H1 (cell line): ENCODE measurements at regions not wholly inside any gene's neighbourhood (a gene's known extent, or its start where the extent isn't known, plus 50 kb on each side); places are given as distances from the start of the nearest gene placed in this dataset.

Experiments
- CTCF ChIA-PET: fragments of 300-600 bp; sonication (Branson Sonifier 250); formaldehyde crosslinking; loops from one replicate; lab custom pipeline; 2021; ENCODE audit not compliant: partially characterized antibody; lab: Charles Lee
- POLR2A ChIA-PET: fragments of 300-600 bp; sonication (Branson Sonifier 250); formaldehyde crosslinking; loops from one replicate; lab custom pipeline; 2021; ENCODE audit warnings: inconsistent platforms; ENCODE audit not compliant: partially characterized antibody; lab: Charles Lee
- DNase-seq, 2 experiments: peaks; one replicate each; pipeline versions ENCODE4 v3.0.0 to v3.0.0-alpha.2; 2010 to 2022; ENCODE audit warnings: low spot score in 2 of 2, low read depth in 1 of 2, mixed read lengths in 1 of 2
- FAIRE-seq: peaks from 2 replicates; lab custom pipeline; 2011; peaks lifted over from hg19 to GRCh38; lab: Jason Lieb, UNC
- H2AFZ ChIP-seq: 2 replicates; pipeline ENCODE4 v1.8.1; 2012; ENCODE audit warnings: low read length, inconsistent platforms
- H2AK5ac ChIP-seq: 2 replicates; pipeline ENCODE4 v1.6.1; 2013; ENCODE audit warnings: low read depth, low read length
- H2BK120ac ChIP-seq: replicated peaks from 2 replicates; pipeline ENCODE3; 2013; ENCODE audit warnings: low read depth, low read length, inconsistent platforms
- H2BK12ac ChIP-seq: 2 replicates; pipeline ENCODE4 v1.6.1; 2013; ENCODE audit warnings: low read depth, low read length
- H2BK15ac ChIP-seq: 2 replicates; pipeline ENCODE4 v1.6.1; 2013; ENCODE audit warnings: low read length
- H2BK20ac ChIP-seq: 2 replicates; pipeline ENCODE4 v1.6.1; 2013; ENCODE audit warnings: low read length
- H2BK5ac ChIP-seq: 2 replicates; pipeline ENCODE4 v1.6.1; 2013; ENCODE audit warnings: low read depth, low read length
- H3K14ac ChIP-seq: 2 replicates; pipeline ENCODE4 v1.6.1; 2013; ENCODE audit warnings: inconsistent platforms; ENCODE audit not compliant: insufficient read length
- H3K18ac ChIP-seq: 2 replicates; pipeline ENCODE4 v1.6.1; 2013; ENCODE audit warnings: low read length; ENCODE audit errors: extremely low read depth
- H3K23ac ChIP-seq: 2 replicates; pipeline ENCODE4 v1.6.1; 2013; ENCODE audit warnings: inconsistent platforms; ENCODE audit not compliant: insufficient read length
- H3K23me2 ChIP-seq: 2 replicates; pipeline ENCODE4 v1.6.1; 2013; ENCODE audit warnings: low read depth, low read length
- H3K27ac ChIP-seq: 2 replicates; pipeline ENCODE4 v1.6.1; 2011; ENCODE audit warnings: low read depth, low read length, inconsistent platforms
- H3K27me3 ChIP-seq, 4 experiments: replicated peaks in 1 of 4; 1 replicate in 1 of 4; 2 replicates in 3 of 4; pipeline versions ENCODE4 v1.6.1 to v1.8.1; 2011 to 2013; ENCODE audit warnings: low read length in 3 of 4, mild to moderate bottlenecking in 3 of 4, inconsistent platforms in 2 of 4, mixed read lengths in 2 of 4, moderate library complexity in 1 of 4; ENCODE audit not compliant: control insufficient read depth in 3 of 4, insufficient read depth in 3 of 4; ENCODE audit errors: extremely low read depth in 1 of 4
- H3K36me3 ChIP-seq, 4 experiments: 2 replicates each; pipeline versions ENCODE4 v1.6.1 to v1.8.1; 2011 to 2013; ENCODE audit warnings: mild to moderate bottlenecking in 4 of 4, low read length in 3 of 4, moderate library complexity in 2 of 4, control low read depth in 1 of 4, inconsistent platforms in 1 of 4; ENCODE audit not compliant: insufficient read depth in 4 of 4, control insufficient read depth in 2 of 4
- H3K4ac ChIP-seq: replicated peaks from 2 replicates; pipeline ENCODE3; 2013; ENCODE audit warnings: low read length, low read depth, mixed read lengths, inconsistent platforms; ENCODE audit not compliant: insufficient read length
- H3K4me1 ChIP-seq, 4 experiments: replicated peaks in 1 of 4; 1 replicate in 1 of 4; 2 replicates in 3 of 4; pipeline versions ENCODE4 v1.6.1 to v1.8.1; 2011 to 2013; ENCODE audit warnings: low read length in 3 of 4, inconsistent platforms in 2 of 4, mixed read lengths in 1 of 4; ENCODE audit not compliant: insufficient read depth in 4 of 4, control insufficient read depth in 3 of 4
- H3K4me2 ChIP-seq, 2 experiments: 2 replicates each; pipeline versions ENCODE4 v1.6.1 to v1.8.1; 2011 to 2013; ENCODE audit warnings: low read depth in 2 of 2, low read length in 2 of 2, control low read depth in 1 of 2, inconsistent platforms in 1 of 2, mild to moderate bottlenecking in 1 of 2; ENCODE audit not compliant: insufficient read depth in 1 of 2
- H3K4me3 ChIP-seq, 4 experiments: fragments of 200-600, 300-600 bp in 1 of 4; sonication (generic), shearing (Covaris generic), sonication (Bioruptor Twin) in 1 of 4; 2 replicates each; pipeline versions ENCODE4 v1.5.1 to v1.8.1; 2011 to 2016; ENCODE audit warnings: low read length in 4 of 4, low read depth in 3 of 4, control low read depth in 2 of 4, inconsistent platforms in 2 of 4, mild to moderate bottlenecking in 2 of 4, mixed read lengths in 1 of 4, moderate library complexity in 1 of 4; ENCODE audit not compliant: insufficient read depth in 2 of 4; ENCODE audit errors: extremely low read depth in 1 of 4
- H3K56ac ChIP-seq: replicated peaks from 2 replicates; pipeline ENCODE3; 2013; ENCODE audit warnings: low read depth, mild to moderate bottlenecking, mixed read lengths, low read length, inconsistent platforms; ENCODE audit not compliant: insufficient read length
- H3K79me1 ChIP-seq: 2 replicates; pipeline ENCODE4 v1.6.1; 2013; ENCODE audit warnings: low read depth, low read length, control low read depth
- H3K79me2 ChIP-seq, 2 experiments: 2 replicates each; pipeline versions ENCODE4 v1.6.1 to v1.8.1; 2012 to 2013; ENCODE audit warnings: low read length in 2 of 2, mild to moderate bottlenecking in 2 of 2, inconsistent platforms in 1 of 2; ENCODE audit not compliant: insufficient read depth in 2 of 2, control insufficient read depth in 1 of 2
- H3K9ac ChIP-seq, 4 experiments: replicated peaks in 1 of 4; 1 replicate in 1 of 4; 2 replicates in 3 of 4; pipeline versions ENCODE4 v1.6.1 to v1.8.1; 2011 to 2013; ENCODE audit warnings: low read depth in 3 of 4, low read length in 3 of 4, control low read depth in 2 of 4, mild to moderate bottlenecking in 2 of 4, moderate library complexity in 2 of 4, inconsistent platforms in 1 of 4; ENCODE audit errors: extremely low read depth in 1 of 4
- H3K9me3 ChIP-seq, 2 experiments: 2 replicates each; pipeline versions ENCODE4 v1.6.1 to v1.8.1; 2012 to 2013; ENCODE audit warnings: mild to moderate bottlenecking in 2 of 2, moderate library complexity in 2 of 2, control low read depth in 1 of 2, inconsistent platforms in 1 of 2, low read depth in 1 of 2, low read length in 1 of 2, mixed read lengths in 1 of 2; ENCODE audit not compliant: insufficient read depth in 2 of 2
- H4K20me1 ChIP-seq, 2 experiments: replicated peaks in 1 of 2; 2 replicates each; pipeline versions ENCODE3 to v1.8.1; 2011 to 2013; ENCODE audit warnings: inconsistent platforms in 2 of 2, low read length in 2 of 2, mild to moderate bottlenecking in 1 of 2; ENCODE audit not compliant: insufficient read depth in 2 of 2, control insufficient read depth in 1 of 2
- H4K5ac ChIP-seq: 2 replicates; pipeline ENCODE4 v1.6.1; 2013; ENCODE audit warnings: low read length, low read depth, mixed read lengths, inconsistent platforms; ENCODE audit not compliant: insufficient read length
- H4K8ac ChIP-seq: 2 replicates; pipeline ENCODE4 v1.8.0; 2013; ENCODE audit warnings: mild to moderate bottlenecking, moderate library complexity, low read length, inconsistent platforms; ENCODE audit not compliant: insufficient read depth; ENCODE audit errors: extremely low read depth
- H4K91ac ChIP-seq: replicated peaks from 2 replicates; pipeline ENCODE3; 2013; ENCODE audit warnings: low read length, mixed read lengths, inconsistent platforms; ENCODE audit not compliant: insufficient read length
- BCL11A ChIP-seq, 2 experiments: IDR thresholded peaks; one replicate each; pipeline ENCODE4 v1.6.1; 2011; ENCODE audit warnings: low read depth in 2 of 2, low read length in 2 of 2, mild to moderate bottlenecking in 2 of 2
- CHD1 ChIP-seq: IDR thresholded peaks from 2 replicates; pipeline ENCODE4 v1.6.1; 2012; ENCODE audit warnings: low read depth, low read length, improper control_type of control experiment
- EP300 ChIP-seq, 2 experiments: IDR thresholded peaks; 1 replicate in 1 of 2; 2 replicates in 1 of 2; pipeline ENCODE4 v1.6.1; 2011 to 2012; ENCODE audit warnings: low read depth in 2 of 2, low read length in 2 of 2, mild to moderate bottlenecking in 2 of 2, borderline replicate concordance in 1 of 2, inconsistent platforms in 1 of 2, moderate library complexity in 1 of 2
- EZH2 ChIP-seq: fragments of 200-600 bp; sonication (generic); IDR thresholded peaks from 2 replicates; pipeline ENCODE4 v1.7.1; 2012; ENCODE audit warnings: low read depth, mild to moderate bottlenecking, moderate library complexity, low read length, inconsistent platforms; ENCODE audit not compliant: severe bottlenecking
- GTF2F1 ChIP-seq: IDR thresholded peaks from 2 replicates; pipeline ENCODE4 v1.6.1; 2012; ENCODE audit warnings: low read depth, low read length, improper control_type of control experiment, borderline replicate concordance
- HDAC2 ChIP-seq, 2 experiments: fragments of 300-600 bp in 1 of 2; sonication (generic) in 1 of 2; IDR thresholded peaks; 2 replicates each; pipeline ENCODE4 v1.6.1; 2011 to 2012; ENCODE audit warnings: low read depth in 2 of 2, low read length in 2 of 2, mild to moderate bottlenecking in 2 of 2, moderate library complexity in 2 of 2, borderline replicate concordance in 1 of 2, inconsistent platforms in 1 of 2
- JUN ChIP-seq: IDR thresholded peaks from 2 replicates; pipeline ENCODE4 v1.6.1; 2011; ENCODE audit warnings: low read depth, mild to moderate bottlenecking, improper control_type of control experiment, low read length
- NRF1 ChIP-seq: IDR thresholded peaks from 2 replicates; pipeline ENCODE4 v1.6.1; 2011; ENCODE audit warnings: mild to moderate bottlenecking, low read depth, low read length, improper control_type of control experiment
- RBBP5 ChIP-seq: IDR thresholded peaks from 2 replicates; pipeline ENCODE4 v1.7.1; 2012; ENCODE audit warnings: low read depth, mild to moderate bottlenecking, inconsistent platforms, low read length, moderate library complexity, borderline replicate concordance
- SAP30 ChIP-seq: fragments of 300-600 bp; sonication (generic); IDR thresholded peaks from 2 replicates; pipeline ENCODE4 v1.7.1; 2012; ENCODE audit warnings: low read length, moderate library complexity, mild to moderate bottlenecking, inconsistent platforms; ENCODE audit not compliant: insufficient read depth, insufficient replicate concordance
- SRF ChIP-seq: IDR thresholded peaks from 2 replicates; pipeline ENCODE4 v1.6.1; 2011; ENCODE audit warnings: mild to moderate bottlenecking, low read depth, low read length, moderate library complexity
- TAF7 ChIP-seq: optimal IDR thresholded peaks from 2 replicates; pipeline ENCODE3; 2011; ENCODE audit warnings: low read depth, mild to moderate bottlenecking, inconsistent platforms, low read length, moderate library complexity, borderline replicate concordance
- TEAD4 ChIP-seq: IDR thresholded peaks from 2 replicates; pipeline ENCODE4 v1.6.1; 2012; ENCODE audit warnings: low read depth, low read length, inconsistent platforms, mixed read lengths
- ZNF274 ChIP-seq: IDR thresholded peaks from 2 replicates; pipeline ENCODE4 v1.7.0; 2012; ENCODE audit warnings: low read length, borderline replicate concordance; ENCODE audit errors: extremely low read depth
- WGBS, 2 experiments: shearing (Covaris generic) in 1 of 2; methylation state at CpG; one replicate each; pipeline versions ENCODE4 v1.1.6 to v1.1.7; 2013 to 2015; ENCODE audit warnings: low lambda C conversion rate in 2 of 2, mixed read lengths in 2 of 2, inconsistent platforms in 1 of 2, low coverage in 1 of 2, missing lambda C conversion rate in 1 of 2; ENCODE audit not compliant: insufficient replicate concordance in 2 of 2, insufficient coverage in 1 of 2, insufficient read length in 1 of 2; ENCODE audit errors: extremely low coverage in 1 of 2, missing lambda C conversion rate in 1 of 2; 5-methylcytosine and 5-hydroxymethylcytosine counted together

GRCh38 chr3:55203006-55203405 is 275.1 kb upstream of the LRTM1 start:
- Histone ChIP-seq H3K23me2 (no peaks in the 10 kb centered on the region), H2BK15ac (no peak overlapping the region), H4K5ac (no peak overlapping the region), H3K56ac (no peak overlapping the region), H2AK5ac (no peak overlapping the region), H2BK12ac (no peak overlapping the region), H3K79me1 (no peaks in the 10 kb centered on the region), H3K79me2 (no peaks in the 10 kb centered on the region), H3K9ac (no peak overlapping the region), H3K18ac (no peak overlapping the region), H4K91ac (no peak overlapping the region), H2AFZ (no peak overlapping the region), H3K27ac (no peak overlapping the region), H4K20me1 (no peaks in the 10 kb centered on the region), H3K4me1 (no peaks in the 10 kb centered on the region), H3K4ac (no peak overlapping the region), H3K27me3 (no peaks in the 10 kb centered on the region), H3K4me3 (no peak overlapping the region), H2BK5ac (no peak overlapping the region), H3K4me2 (no peak overlapping the region), H2BK20ac (no peak overlapping the region), H3K9me3 (no peaks in the 10 kb centered on the region), H3K23ac (no peak overlapping the region), H2BK120ac (no peak overlapping the region), H3K36me3 (no peaks in the 10 kb centered on the region), H4K8ac (no peak overlapping the region), H3K14ac (no peak overlapping the region)
- DNase-seq: no peak
- ChIA-PET CTCF (interaction anchor here (0.6 to 0.8 kb wide), 3 partner anchors 176 to 323 kb away, joined by 3 read pairs; no protein-coding TSS in a partner anchor), POLR2A (no interaction called here)
- TF ChIP-seq NRF1 (no peak), EZH2 (no peak), GTF2F1 (no peak), RBBP5 (no peak), SAP30 (no peak), TAF7 (no peak), JUN (no peak), TEAD4 (no peak), BCL11A (IDR thresholded peaks at IDR 0.05; ENCODE audit: low read depth in 2 of 2, low read length in 2 of 2) (no peak), SRF (no peak), ZNF274 (no peak), HDAC2 (IDR thresholded peaks at IDR 0.05; ENCODE audit: borderline replicate concordance in 1 of 2, low read depth in 2 of 2, low read length in 2 of 2) (no peak), CHD1 (no peak), EP300 (IDR thresholded peaks at IDR 0.05; ENCODE audit: borderline replicate concordance in 1 of 2, low read depth in 2 of 2, low read length in 2 of 2) (no peak)
- FAIRE-seq: no peak
- 74 to 100% methylated on average over 1 to 4 of the region's 4 CpGs for WGBS, 2 experiments
